ENCODE measurements at regions not wholly inside any gene's neighbourhood (a gene's known extent, or its start where the extent isn't known, plus 50 kb on each side); places are given as distances from the start of the nearest gene placed in this dataset.
"Not testable (repeated sequence)": the region's sequence is repeated elsewhere in the genome, so short reads cannot be mapped to it uniquely, and the experiment has no call there.

DNA sequence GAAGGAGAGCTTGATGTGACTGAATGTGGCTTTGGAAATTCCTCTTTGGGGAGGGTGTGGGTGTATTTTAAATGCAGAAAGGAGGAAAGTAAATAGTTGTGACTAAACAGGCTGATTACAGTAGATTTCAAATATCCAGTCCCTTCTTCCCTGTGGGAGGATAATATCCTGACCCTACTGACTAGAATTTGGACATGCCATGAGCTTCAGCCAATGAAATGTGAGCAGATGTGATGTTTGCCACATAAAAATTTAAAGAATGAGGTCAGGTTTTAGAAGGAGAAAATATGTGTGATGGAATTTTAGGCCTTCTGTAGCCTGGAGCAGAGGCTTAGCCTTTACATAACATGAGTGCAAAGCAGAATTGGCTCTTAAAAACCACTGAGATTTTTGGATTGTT is 1218.9 kb downstream of the ROBO2 start:
- DNase-seq, result no peak

GRCh38 chr3:78260388-78260787 is 1220.5 kb downstream of the ROBO2 start:
- no peak for DNase-seq

- not testable (repeated sequence) for DNase-seq
Observed at GRCh38 chr3:78266550-78266949, 1226.7 kb downstream of the ROBO2 start.

DNA sequence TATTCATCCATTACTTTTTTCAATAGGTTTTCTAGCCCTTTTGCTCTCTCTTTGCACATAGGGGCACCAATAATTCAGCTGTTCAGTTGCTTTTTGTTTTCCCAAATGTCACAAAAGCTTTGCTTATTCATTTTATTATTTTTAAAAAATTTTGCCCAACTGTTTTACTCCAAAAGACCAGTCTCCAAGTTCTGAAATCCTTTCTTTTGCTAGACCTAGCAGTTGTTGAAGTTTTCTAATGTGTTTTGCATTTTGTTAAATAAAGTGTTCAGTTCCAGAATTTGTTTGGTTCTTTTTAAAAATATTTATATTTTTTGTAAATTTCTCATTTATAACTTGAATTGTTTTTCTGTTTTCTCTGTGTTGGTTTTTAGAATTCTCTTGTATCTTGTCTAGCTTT is 1227.3 kb downstream of the ROBO2 start:
- DNase-seq, result no peak

DNA sequence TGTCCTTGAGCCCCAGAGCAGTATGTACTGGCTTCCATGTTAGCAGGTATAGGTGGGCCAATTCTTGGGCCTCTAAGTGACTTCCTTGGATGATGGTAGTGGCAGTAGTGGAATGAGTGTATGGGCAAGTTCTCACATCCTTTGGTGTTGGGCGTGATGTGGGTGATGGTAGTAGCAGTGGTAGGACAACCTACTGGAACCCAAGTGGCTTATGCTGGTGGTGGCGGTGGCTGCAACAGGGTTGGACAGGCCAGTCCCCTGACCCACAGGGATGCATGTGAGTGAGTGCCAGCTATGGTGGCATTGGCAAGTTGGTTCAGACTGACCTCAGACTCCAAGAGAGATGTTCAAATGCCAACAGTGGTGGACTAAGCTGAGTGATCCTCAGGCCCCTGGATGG is 1228.2 kb downstream of the ROBO2 start:
- no peak for DNase-seq

DNA sequence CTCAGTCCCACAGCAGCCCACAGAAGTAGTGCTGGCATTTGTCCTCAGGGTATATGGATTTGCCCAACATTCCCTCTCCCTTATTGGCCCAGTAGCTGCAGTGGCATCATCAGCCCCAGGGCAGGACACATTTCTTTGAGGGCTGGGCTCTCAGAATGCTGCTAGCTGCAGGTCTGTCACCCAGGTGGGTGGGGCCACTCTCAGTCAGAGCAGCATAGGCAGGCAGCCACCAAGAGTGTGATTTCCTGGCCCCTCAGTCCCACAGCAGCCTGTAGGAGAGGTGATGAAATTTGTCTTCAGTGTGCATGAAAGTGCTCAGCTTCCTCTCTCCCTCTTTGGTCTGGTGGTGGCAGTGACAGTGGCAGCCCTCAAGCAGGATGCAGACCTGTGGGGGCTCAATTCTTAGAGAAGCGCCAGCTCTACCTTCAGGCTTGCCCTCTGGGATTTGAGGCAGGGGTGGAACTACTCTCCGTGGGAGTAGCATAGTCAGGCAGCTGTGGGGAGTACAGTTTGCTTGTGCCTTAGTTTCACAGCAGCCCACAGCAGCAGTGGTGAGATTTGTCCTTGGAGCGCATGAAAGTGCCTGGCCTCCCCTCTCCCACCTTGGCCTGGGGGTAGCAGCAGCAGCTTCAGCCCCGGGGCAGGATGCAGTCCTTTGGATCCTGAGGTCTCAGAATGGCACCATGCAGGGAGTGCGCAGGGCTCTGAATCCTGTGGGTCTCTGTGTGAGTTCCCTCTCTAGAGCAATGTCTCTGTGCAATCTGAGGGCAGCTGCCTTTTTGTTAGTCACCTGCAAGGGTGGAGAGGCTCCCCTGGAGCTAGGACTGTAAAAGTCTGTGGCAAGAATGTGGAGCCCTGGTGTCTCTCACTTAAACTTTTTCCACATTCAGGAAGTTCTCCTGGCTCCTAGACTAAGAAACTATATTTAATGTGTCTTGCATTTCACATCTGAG is 1229.1 kb downstream of the ROBO2 start:
- DNase-seq, result no peak

DNA sequence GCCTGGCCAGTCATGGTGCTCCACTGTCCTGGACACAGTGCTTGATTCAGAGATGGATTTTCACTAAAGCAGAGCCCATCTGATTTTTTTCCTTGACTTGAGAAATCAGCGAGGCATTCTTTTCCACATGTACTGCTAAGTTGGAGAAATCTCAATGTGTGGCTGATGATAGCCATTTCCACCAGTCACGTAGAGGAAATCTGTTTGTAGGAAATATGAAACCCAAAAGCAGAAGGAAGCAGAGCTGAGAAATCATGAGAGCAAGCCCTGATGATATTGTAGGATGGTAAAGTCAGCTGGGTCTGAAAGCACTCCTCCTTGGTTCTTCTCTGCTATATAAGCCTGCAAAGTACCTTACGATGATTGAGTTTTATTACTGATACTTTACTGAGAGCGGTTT is 1233.4 kb downstream of the ROBO2 start:
- no peak for DNase-seq

GRCh38 chr3:78274475-78275065 is 1234.7 kb downstream of the ROBO2 start:
- no peak for DNase-seq

DNA sequence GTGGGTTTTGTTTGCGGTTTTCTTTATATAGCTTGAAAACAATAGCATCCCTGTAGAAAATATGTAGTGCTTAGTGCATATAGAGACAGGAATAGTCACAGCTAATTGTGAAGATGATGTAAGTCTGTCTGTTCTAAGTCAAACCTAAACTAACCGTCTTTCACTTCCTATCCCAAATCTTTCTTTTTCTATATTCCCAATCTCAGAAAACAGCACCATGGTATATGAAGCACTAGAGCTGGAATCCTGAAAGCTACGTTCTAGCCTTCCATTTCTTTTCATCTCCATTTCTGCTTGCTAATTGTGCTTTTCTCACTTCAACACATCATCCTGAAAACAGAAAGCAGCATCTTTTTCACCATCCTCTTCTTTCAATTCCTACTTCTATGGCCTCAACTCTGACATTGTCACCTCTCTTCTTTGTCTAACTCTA is 1235.5 kb downstream of the ROBO2 start:
- no peak for DNase-seq

- DNase-seq, result no peak
Observed at GRCh38 chr3:78277220-78277619, 1237.3 kb downstream of the ROBO2 start.

DNA sequence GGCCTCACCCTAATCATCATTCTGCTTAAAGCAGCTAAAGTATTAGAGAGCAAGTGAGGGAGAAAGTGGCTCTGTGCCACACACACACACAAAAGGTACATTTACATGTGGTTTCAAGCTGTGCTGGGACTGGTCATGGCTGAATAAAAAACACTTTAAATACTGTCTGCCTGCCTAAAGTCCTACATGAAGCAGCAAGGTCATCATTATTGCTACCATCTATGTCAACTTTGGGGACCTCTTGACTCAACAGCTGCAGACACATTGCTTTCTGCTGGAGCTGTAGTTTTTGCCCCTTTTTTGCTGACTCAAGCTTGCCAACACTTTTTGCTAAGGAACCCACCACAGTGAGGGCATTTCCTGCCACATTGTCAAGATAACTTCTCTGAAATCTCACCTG is 1237.9 kb downstream of the ROBO2 start:
- DNase-seq, result no peak

DNA sequence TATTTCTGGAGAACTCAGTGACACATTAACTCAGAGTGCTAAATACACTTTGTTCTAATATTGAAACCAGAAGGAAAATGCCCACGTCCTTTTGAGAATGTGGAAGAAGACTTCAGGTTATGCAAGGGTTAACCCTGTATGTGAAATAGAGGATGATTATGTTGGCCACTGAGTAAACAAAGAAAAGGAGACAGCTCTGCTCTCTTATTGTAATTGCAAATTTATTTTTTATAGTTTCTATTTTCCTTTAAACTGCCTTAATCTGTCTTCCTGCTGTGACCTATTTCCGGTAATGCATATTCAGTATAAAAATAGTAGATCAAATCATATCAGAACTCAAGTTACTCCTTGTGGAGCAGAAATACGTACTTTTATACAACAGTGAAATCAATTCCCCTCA is 1239.2 kb downstream of the ROBO2 start:
- no peak for DNase-seq

DNA sequence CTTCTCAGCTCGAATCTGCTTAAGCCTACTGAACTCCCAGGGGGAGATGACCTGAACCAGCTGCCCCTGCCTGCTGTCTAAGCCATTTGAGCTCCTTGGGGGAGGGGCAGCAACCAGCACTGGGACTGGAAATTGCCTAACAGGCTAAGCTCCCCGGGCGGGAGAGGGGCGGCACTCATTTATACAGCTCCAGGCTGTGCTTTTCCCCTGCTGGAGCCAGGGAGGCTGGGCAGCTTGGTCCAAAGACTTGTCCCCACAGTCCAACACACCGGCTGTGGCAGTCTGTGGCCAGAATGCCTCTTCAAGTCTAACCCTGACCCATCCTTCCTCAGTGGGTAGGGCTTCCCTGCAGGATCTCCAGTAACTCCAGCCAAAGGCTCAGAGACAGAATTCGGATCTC is 1241.5 kb downstream of the ROBO2 start:
- DNase-seq, result no peak

- DNase-seq, result no peak
Observed at GRCh38 chr3:78283994-78284393, 1244.1 kb downstream of the ROBO2 start.

- DNase-seq, result no peak
Observed at GRCh38 chr3:78285032-78285728, 1245.3 kb downstream of the ROBO2 start.

DNA sequence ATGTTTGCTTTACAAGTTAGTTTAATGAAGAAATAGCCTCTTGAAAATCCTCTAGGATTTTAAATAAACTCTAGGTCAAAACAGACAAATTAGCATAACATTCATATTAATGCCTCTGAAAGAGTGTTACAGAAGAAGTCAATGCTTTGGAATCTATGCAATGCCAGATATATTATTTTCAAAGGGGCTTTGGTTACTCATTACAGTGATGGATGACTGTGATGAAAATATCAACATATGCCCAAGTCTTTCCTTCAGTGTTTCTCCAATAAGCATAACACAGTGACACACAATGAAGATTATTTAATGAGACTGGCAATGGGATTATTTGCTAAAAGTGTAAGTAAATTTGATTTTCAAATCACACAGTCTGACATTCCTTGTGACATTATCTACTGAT is 1247.2 kb downstream of the ROBO2 start:
- no peak for DNase-seq

- no peak for DNase-seq
Observed at GRCh38 chr3:78293284-78293683, 1253.4 kb downstream of the ROBO2 start.

GRCh38 chr3:78304115-78304514 is 1264.2 kb downstream of the ROBO2 start:
- no peak for DNase-seq

- no peak for DNase-seq
Observed at GRCh38 chr3:78312851-78313250, 1273.0 kb downstream of the ROBO2 start.

DNA sequence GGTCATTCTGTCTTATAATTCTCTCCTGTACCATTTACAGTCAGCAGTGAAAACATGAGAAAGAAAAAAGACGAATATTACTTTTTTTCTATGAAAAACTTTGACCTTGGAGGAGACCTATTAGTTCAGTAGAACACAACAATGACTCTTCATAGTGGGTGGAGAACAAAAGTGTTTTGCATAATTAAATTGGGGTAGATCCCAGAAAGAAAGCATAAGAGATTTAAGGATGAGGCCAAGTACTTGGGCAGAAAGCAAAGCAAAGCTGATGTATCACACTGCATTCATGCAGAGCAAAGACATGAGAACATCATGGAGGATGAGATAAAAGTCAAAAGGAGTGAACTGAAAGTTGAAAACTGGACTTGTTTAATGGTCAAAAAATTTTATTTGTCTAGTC is 1273.4 kb downstream of the ROBO2 start:
- DNase-seq, result no peak

GRCh38 chr3:78314327-78314726 is 1274.4 kb downstream of the ROBO2 start:
- no peak for DNase-seq

DNA sequence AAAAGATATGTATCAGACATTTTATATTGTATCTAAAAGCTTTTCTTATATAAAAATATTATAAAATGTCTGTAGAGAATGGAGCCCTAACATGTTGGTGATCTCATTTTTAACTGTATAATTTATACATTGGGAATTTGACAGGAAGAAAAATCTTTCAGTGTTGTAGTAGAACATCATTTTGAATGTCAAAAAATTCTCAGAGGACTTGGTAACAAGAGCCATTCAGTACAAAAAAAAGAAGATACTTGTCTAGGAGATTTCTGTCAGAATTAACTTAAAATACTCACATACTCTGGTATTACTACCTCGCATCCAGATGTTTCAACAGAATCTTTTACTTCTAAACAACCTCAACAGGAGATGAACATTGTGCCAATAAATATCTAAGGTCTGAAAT is 1277.9 kb downstream of the ROBO2 start:
- DNase-seq, result no peak

DNA sequence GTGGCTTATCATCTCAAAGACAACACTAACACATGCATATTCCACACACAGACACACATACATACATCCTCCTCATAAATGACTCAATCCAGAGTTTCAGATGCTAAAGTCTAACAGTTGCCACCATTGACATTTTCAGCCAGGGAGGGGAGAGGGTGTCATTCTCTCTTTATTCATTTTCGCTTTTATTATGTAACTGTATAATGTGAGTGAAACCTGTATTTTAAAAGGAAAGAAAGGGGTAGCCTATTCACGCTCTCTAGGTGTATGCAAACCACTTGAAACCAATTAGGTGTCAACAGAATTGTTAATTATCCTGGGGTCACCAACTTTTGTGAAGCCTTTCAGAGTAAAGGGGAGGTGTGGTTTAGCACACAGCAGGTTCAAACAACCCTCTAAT is 1282.9 kb downstream of the ROBO2 start:
- DNase-seq, result no peak

DNA sequence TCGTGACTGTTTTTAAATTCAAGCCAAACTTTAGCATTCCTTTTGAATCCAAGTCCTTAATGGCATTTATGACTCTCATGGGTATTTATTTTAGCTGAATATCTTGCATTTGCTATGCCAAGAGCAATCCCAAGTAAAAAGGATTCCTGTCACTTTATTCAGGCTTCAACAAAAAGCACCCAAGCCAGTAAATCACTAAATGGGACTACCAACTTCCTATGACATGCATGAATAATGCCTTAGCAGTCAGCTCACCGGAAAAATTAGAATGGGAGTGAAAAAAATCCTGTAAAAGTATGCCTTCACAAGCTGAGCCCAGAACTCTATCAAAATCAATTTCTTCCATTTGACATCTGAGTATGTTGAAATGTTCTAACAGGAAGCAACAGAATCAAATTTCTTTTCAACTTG is 1297.9 kb downstream of the ROBO2 start:
- DNase-seq, result no peak

Measured in hindlimb muscle (tissue), 1 donor.